PC-9 (cell line): ENCODE measurements at regions not wholly inside any gene's neighbourhood (a gene's known extent, or its start where the extent isn't known, plus 50 kb on each side); places are given as distances from the start of the nearest gene placed in this dataset.

ENCODE experiments used
- CTCF ChIP-seq: fragments of 200-600 bp; sonication (generic); conservative IDR thresholded peaks from 2 replicates; pipeline ENCODE4 v1.6.1; 2017; ENCODE audit warnings: mixed run types, antibody characterized with exemption, mild to moderate bottlenecking, moderate library complexity
- EZH2 ChIP-seq: fragments of 200-600 bp; sonication (generic); IDR thresholded peaks from 2 replicates; pipeline ENCODE4 v1.8.0; 2017; ENCODE audit warnings: antibody characterized with exemption, low read depth

GRCh38 chr13:87322386-87322785 is 348.8 kb upstream of the SLITRK5 start:
- TF ChIP-seq CTCF: no peak
- no peak for TF ChIP-seq EZH2
